Parathyroid adenoma (tissue), 2 donors: ENCODE measurements at regions not wholly inside any gene's neighbourhood (a gene's known extent, or its start where the extent isn't known, plus 50 kb on each side); places are given as distances from the start of the nearest gene placed in this dataset.

ENCODE experiments used
- H2AFZ ChIP-seq: fragments of 300-600 bp; sonication (generic); one replicate; pipeline ENCODE4 v1.7.0; 2017; ENCODE audit warnings: antibody characterized with exemption, mild to moderate bottlenecking
- H3K27ac ChIP-seq: fragments of 300-600 bp; sonication (generic); one replicate; pipeline ENCODE4 v1.7.0; 2017
- H3K27me3 ChIP-seq: fragments of 300-600 bp; sonication (generic); one replicate; pipeline ENCODE4 v1.7.0; 2017; ENCODE audit warnings: low read length; ENCODE audit not compliant: control insufficient read depth, insufficient read depth
- H3K36me3 ChIP-seq: fragments of 300-600 bp; sonication (generic); one replicate; pipeline ENCODE4 v1.7.0; 2017; ENCODE audit warnings: low read length; ENCODE audit not compliant: control insufficient read depth, insufficient read depth
- H3K4me1 ChIP-seq: fragments of 300-600 bp; sonication (generic); one replicate; pipeline ENCODE4 v1.7.0; 2017; ENCODE audit warnings: control low read depth
- H3K4me2 ChIP-seq: fragments of 300-600 bp; sonication (generic); one replicate; pipeline ENCODE4 v1.7.0; 2017; ENCODE audit warnings: low read length
- H3K4me3 ChIP-seq: fragments of 300-600 bp; sonication (generic); one replicate; pipeline ENCODE4 v1.7.0; 2017; ENCODE audit warnings: low read depth, low read length
- H3K79me2 ChIP-seq: fragments of 300-600 bp; sonication (generic); one replicate; pipeline ENCODE4 v1.7.0; 2017; ENCODE audit warnings: control low read depth
- H3K9ac ChIP-seq: fragments of 300-600 bp; sonication (generic); one replicate; pipeline ENCODE4 v1.7.0; 2017; ENCODE audit warnings: mild to moderate bottlenecking
- H3K9me3 ChIP-seq: fragments of 300-600 bp; sonication (generic); one replicate; pipeline ENCODE4 v1.7.0; 2017; ENCODE audit warnings: low read length; ENCODE audit not compliant: control insufficient read depth
- TF ChIP-seq, protein P1 (sequence below): fragments of 300-600 bp; sonication (generic); IDR thresholded peaks from one replicate; pipeline ENCODE4 v1.7.0; 2017; ENCODE audit warnings: antibody characterized with exemption, mild to moderate bottlenecking
- donor health status: primary hyperparathyroidism.

DNA sequence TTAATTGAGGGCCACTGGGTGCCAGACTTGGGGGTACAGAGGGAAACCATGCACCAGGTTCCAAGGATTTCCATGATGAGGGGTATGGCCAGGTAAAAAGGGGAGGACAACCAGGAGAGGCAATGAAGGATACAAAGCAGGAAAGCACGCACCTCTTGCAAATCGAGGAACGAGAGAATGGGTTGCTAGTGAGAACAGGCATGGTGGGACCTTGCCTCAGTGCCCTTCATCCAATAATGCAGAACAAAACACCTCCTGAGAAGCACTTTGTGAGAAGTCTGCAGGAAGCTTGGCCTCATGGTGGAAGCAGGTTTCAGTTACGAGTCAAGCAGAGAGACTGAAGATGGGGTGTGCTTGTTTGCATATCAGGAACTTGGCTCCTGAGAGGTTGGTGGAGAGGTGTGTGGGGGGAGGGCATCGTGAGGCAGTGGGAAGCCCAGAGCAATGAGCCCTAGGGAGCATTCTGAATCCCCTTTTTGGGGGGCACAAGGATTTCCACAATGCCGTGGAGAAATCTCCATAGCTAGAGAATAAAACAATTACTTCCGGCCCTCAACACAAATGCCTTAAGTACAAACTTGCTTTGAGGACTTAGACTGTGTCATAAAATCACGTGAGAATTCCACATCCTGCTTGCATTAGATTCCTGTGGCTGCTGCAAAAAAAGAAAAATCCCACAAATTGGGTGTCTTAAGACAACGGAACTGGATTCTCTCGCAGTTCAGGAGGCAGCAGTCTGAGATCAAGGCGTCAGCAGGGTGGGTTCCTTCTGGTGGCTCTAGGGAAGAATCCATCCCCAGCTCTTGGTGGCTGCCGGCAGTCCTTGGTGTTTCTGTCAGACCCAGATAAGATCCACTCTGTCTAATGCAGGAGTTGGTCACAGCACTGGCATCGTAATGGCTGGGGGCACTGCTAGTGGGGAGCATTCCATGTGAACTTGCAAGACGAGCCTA is 54.9 kb upstream of the BACE2 start:
- H3K4me2 ChIP-seq = no peak overlapping the region
- no peak overlapping the region for H3K4me3 ChIP-seq
- no peaks in the 10 kb centered on the region for H3K36me3 ChIP-seq
- H3K9ac ChIP-seq = no peak overlapping the region
- no peaks in the 10 kb centered on the region for H3K79me2 ChIP-seq
- H2AFZ ChIP-seq = peak overlapping the region; percentile 66
- peaks cover 6% of the 10 kb centered on the region for H3K4me1 ChIP-seq
- H3K27ac ChIP-seq = peak overlapping the region; percentile 76
- no peaks in the 10 kb centered on the region for H3K9me3 ChIP-seq
- no peaks in the 10 kb centered on the region for H3K27me3 ChIP-seq
- TF ChIP-seq, protein P1, sequence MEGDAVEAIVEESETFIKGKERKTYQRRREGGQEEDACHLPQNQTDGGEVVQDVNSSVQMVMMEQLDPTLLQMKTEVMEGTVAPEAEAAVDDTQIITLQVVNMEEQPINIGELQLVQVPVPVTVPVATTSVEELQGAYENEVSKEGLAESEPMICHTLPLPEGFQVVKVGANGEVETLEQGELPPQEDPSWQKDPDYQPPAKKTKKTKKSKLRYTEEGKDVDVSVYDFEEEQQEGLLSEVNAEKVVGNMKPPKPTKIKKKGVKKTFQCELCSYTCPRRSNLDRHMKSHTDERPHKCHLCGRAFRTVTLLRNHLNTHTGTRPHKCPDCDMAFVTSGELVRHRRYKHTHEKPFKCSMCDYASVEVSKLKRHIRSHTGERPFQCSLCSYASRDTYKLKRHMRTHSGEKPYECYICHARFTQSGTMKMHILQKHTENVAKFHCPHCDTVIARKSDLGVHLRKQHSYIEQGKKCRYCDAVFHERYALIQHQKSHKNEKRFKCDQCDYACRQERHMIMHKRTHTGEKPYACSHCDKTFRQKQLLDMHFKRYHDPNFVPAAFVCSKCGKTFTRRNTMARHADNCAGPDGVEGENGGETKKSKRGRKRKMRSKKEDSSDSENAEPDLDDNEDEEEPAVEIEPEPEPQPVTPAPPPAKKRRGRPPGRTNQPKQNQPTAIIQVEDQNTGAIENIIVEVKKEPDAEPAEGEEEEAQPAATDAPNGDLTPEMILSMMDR = no peak

DNA sequence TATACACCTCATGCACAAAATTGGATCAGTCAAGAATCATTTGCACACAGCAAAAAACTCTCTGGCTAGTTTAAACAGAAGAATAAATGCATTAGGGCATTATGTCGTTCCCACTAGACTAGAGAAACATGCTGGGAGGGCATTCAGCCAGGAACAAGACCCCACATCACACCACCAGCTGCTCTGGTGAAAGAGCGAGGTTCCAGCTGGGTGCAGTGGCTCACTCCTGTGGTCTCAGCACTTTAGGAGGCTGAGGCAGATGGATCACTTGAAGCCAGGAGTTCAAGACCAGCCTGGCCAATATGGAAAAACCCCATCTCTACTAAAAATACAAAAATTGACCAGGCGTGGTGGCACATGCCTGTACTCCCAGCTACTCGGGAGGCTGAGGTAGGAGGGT is 52.1 kb upstream of the BACE2 start:
- Histone ChIP-seq H2AFZ (no peak overlapping the region), H3K9ac (no peak overlapping the region), H3K4me3 (no peak overlapping the region), H3K36me3 (no peaks in the 10 kb centered on the region), H3K4me1 (peaks cover 6% of the 10 kb centered on the region), H3K9me3 (no peaks in the 10 kb centered on the region), H3K27me3 (no peaks in the 10 kb centered on the region), H3K27ac (no peak overlapping the region), H3K79me2 (no peaks in the 10 kb centered on the region), H3K4me2 (no peak overlapping the region)
- TF ChIP-seq, protein P1 = no peak
